OCI-LY7 (cell line): ENCODE measurements at regions not wholly inside any gene's neighbourhood (a gene's known extent, or its start where the extent isn't known, plus 50 kb on each side); places are given as distances from the start of the nearest gene placed in this dataset.

Source experiments
- EZH2phosphoT487 ChIP-seq: fragments of 200-600 bp; sonication (generic); IDR thresholded peaks from 2 replicates; pipeline ENCODE4 v1.6.1; 2018; ENCODE audit warnings: low read depth, borderline replicate concordance, mild to moderate bottlenecking, mixed run types, antibody characterized with exemption, low read length, moderate library complexity, mixed read lengths
- TF ChIP-seq, protein P1 (sequence below): fragments of 200-600 bp; sonication (generic); conservative IDR thresholded peaks from 2 replicates; pipeline ENCODE4 v1.5.1; 2014; ENCODE audit warnings: mild to moderate bottlenecking, antibody characterized with exemption, low read length, moderate library complexity, mixed read lengths

DNA sequence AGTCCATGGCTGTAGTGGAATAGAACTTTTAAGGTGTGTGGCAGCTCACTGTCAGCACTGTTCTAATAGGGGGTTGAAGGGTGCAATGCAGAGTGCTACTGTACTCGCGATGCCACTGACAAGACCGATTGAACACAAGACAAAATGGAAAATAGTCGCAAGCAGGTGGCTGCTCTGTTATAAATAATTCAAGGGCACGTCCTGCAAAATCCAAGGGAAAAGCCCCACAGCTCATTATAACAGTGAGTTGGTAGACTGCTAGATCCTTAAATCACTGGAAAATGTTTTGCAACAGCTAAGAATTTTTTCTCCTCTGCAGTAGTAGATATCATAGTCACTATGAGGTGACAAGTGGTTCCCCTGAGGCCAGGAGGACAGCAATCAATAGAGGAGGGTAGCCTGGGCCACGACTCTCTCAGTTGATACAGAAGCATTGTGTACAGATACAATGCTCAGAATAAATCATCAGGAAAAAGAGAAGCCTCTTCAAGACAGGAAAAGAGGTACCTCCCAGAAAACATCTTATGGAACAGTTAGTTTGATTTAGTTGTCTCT, 926.3 kb downstream of the TLE4 start:
- TF ChIP-seq, protein P1, sequence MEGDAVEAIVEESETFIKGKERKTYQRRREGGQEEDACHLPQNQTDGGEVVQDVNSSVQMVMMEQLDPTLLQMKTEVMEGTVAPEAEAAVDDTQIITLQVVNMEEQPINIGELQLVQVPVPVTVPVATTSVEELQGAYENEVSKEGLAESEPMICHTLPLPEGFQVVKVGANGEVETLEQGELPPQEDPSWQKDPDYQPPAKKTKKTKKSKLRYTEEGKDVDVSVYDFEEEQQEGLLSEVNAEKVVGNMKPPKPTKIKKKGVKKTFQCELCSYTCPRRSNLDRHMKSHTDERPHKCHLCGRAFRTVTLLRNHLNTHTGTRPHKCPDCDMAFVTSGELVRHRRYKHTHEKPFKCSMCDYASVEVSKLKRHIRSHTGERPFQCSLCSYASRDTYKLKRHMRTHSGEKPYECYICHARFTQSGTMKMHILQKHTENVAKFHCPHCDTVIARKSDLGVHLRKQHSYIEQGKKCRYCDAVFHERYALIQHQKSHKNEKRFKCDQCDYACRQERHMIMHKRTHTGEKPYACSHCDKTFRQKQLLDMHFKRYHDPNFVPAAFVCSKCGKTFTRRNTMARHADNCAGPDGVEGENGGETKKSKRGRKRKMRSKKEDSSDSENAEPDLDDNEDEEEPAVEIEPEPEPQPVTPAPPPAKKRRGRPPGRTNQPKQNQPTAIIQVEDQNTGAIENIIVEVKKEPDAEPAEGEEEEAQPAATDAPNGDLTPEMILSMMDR = no peak
- no peak for TF ChIP-seq EZH2phosphoT487
